ENCODE measurements at regions not wholly inside any gene's neighbourhood (a gene's known extent, or its start where the extent isn't known, plus 50 kb on each side); places are given as distances from the start of the nearest gene placed in this dataset.

DNA sequence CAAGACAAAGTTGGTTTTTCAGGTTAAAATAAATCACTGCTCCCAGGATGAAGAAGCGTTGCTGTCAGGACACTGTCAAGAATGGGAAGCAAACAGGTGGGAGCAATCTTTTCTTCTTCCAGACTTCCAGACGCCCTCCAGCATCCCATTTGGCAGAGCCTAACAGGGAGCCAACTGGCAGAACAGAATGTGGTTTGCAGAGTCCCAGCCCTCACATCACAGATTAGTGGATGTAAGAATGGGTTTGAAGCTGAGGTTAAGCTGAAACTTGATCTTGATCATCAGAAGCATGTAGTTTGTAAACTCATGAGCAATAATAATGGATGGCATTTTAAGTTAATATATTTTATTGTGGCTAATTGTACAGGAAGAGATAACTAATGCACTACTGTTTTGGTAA is 636.4 kb downstream of the SLC6A15 start:
- H3K27me3 Mint-ChIP-seq (ENCODE audit: insufficient read depth): no peaks in the 10 kb centered on the region
- peaks cover 3% of the 10 kb centered on the region for H3K9me3 Mint-ChIP-seq
- no peak for DNase-seq (ENCODE audit: low spot score)
- H3K4me3 Mint-ChIP-seq: no peak overlapping the region
- H3K36me3 Mint-ChIP-seq (ENCODE audit: low read depth): no peaks in the 10 kb centered on the region
- H3K27ac Mint-ChIP-seq: no peak overlapping the region
- intact Hi-C loops (cut with micrococcal nuclease): no loop called here
- H3K4me1 Mint-ChIP-seq (ENCODE audit: low read depth): no peaks in the 10 kb centered on the region

DNA sequence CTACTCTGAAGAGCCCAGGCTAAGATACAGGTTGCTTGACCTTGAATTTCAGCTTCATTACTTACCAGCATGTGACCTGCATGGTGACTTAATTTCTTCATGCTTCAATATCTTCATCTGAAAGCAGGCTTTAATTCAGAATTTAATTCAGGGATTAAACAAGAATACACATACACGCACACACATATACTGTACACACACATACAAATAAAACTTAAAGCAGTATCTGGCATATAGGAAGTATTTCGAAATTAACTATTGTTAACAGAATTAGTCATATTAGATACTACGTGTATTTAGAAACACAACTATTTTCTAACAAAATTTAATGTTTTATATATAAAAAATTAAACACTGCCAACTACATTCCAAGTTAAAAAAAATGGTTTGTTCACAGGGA is 640.3 kb downstream of the SLC6A15 start:
- no peak for DNase-seq (ENCODE audit: low spot score)
- no peak overlapping the region for H3K4me3 Mint-ChIP-seq
- H3K36me3 Mint-ChIP-seq (ENCODE audit: low read depth): no peaks in the 10 kb centered on the region
- H3K27ac Mint-ChIP-seq: no peak overlapping the region
- no peaks in the 10 kb centered on the region for H3K4me1 Mint-ChIP-seq (ENCODE audit: low read depth)
- H3K27me3 Mint-ChIP-seq (ENCODE audit: insufficient read depth): no peaks in the 10 kb centered on the region
- no peaks in the 10 kb centered on the region for H3K9me3 Mint-ChIP-seq
- intact Hi-C loops (cut with micrococcal nuclease): no loop called here

- Mint-ChIP-seq H3K27ac (no peak overlapping the region), H3K4me3 (no peak overlapping the region), H3K27me3 (ENCODE audit: insufficient read depth) (no peaks in the 10 kb centered on the region), H3K36me3 (ENCODE audit: low read depth) (no peaks in the 10 kb centered on the region), H3K4me1 (ENCODE audit: low read depth) (no peaks in the 10 kb centered on the region), H3K9me3 (no peaks in the 10 kb centered on the region)
- DNase-seq (ENCODE audit: low spot score): no peak
- intact Hi-C loops (cut with micrococcal nuclease): no loop called here
Measured at GRCh38 chr12:84270470-84271140, 642.0 kb downstream of the SLC6A15 start.

- no peak overlapping the region for H3K4me3 Mint-ChIP-seq
- H3K9me3 Mint-ChIP-seq: no peaks in the 10 kb centered on the region
- no peaks in the 10 kb centered on the region for H3K36me3 Mint-ChIP-seq (ENCODE audit: low read depth)
- no peak overlapping the region for H3K27ac Mint-ChIP-seq
- H3K4me1 Mint-ChIP-seq (ENCODE audit: low read depth): no peaks in the 10 kb centered on the region
- H3K27me3 Mint-ChIP-seq (ENCODE audit: insufficient read depth): no peaks in the 10 kb centered on the region
- no peak for DNase-seq (ENCODE audit: low spot score)
- intact Hi-C loops (cut with micrococcal nuclease): no loop called here
Measured at GRCh38 chr12:84247931-84248330, 664.7 kb downstream of the SLC6A15 start.

DNA sequence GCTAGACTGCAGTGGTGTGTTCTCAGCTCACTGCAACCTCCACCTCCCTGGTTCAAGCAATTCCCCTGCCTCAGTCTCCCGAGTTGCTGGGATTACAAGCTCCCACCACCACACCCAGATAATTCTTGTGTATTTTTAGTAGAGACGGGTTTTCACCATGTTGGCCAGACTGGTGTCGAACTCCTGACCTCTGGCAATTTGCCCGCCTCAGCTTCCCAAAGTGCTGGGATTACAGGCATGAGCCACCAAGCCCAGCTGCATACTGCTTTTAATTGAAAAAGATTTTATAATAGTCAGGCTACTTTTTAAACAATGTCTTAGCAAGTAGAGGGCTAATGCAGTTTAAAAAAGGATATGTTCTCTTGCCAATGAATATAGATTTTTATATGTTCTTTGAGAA is 668.9 kb downstream of the SLC6A15 start:
- intact Hi-C loops (cut with micrococcal nuclease): no loop called here
- H3K27me3 Mint-ChIP-seq (ENCODE audit: insufficient read depth): no peaks in the 10 kb centered on the region
- DNase-seq (ENCODE audit: low spot score): no peak
- H3K9me3 Mint-ChIP-seq: no peaks in the 10 kb centered on the region
- no peaks in the 10 kb centered on the region for H3K36me3 Mint-ChIP-seq (ENCODE audit: low read depth)
- no peaks in the 10 kb centered on the region for H3K4me1 Mint-ChIP-seq (ENCODE audit: low read depth)
- H3K4me3 Mint-ChIP-seq: no peak overlapping the region
- H3K27ac Mint-ChIP-seq: no peak overlapping the region

GRCh38 chr12:84222841-84223240 is 689.8 kb downstream of the SLC6A15 start:
- no peaks in the 10 kb centered on the region for H3K36me3 Mint-ChIP-seq (ENCODE audit: low read depth)
- no peaks in the 10 kb centered on the region for H3K4me1 Mint-ChIP-seq (ENCODE audit: low read depth)
- H3K4me3 Mint-ChIP-seq: no peak overlapping the region
- intact Hi-C loops (cut with micrococcal nuclease): no loop called here
- H3K9me3 Mint-ChIP-seq: no peaks in the 10 kb centered on the region
- DNase-seq (ENCODE audit: low spot score): no peak
- H3K27ac Mint-ChIP-seq: no peak overlapping the region
- H3K27me3 Mint-ChIP-seq (ENCODE audit: insufficient read depth): no peaks in the 10 kb centered on the region

DNA sequence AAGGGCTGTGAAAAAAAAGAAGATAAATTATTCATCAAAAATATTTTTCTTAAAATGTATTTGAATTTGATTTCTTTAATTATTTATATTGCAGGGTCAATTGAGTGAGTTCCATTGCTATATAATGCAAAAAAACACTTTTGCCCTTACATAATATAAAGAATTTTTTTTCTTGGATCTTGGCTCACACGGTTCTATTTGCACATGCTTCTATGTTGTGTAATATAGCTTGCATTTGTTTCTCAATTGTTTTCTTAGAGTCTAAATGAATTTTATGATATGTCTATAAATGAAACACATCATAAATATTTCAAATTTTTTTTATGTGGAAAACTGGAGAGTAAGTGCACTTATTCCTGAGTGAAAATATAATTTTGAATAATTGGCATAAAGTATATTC is 694.2 kb downstream of the SLC6A15 start:
- no peaks in the 10 kb centered on the region for H3K4me1 Mint-ChIP-seq (ENCODE audit: low read depth)
- intact Hi-C loops (cut with micrococcal nuclease): no loop called here
- H3K27ac Mint-ChIP-seq: no peak overlapping the region
- H3K27me3 Mint-ChIP-seq (ENCODE audit: insufficient read depth): no peaks in the 10 kb centered on the region
- DNase-seq (ENCODE audit: low spot score): no peak
- no peak overlapping the region for H3K4me3 Mint-ChIP-seq
- H3K36me3 Mint-ChIP-seq (ENCODE audit: low read depth): no peaks in the 10 kb centered on the region
- no peaks in the 10 kb centered on the region for H3K9me3 Mint-ChIP-seq

- no peak overlapping the region for H3K27ac Mint-ChIP-seq
- DNase-seq (ENCODE audit: low spot score): no peak
- intact Hi-C loops (cut with micrococcal nuclease): no loop called here
- H3K4me3 Mint-ChIP-seq: no peak overlapping the region
- peaks cover 14% of the 10 kb centered on the region for H3K9me3 Mint-ChIP-seq
- H3K36me3 Mint-ChIP-seq (ENCODE audit: low read depth): no peaks in the 10 kb centered on the region
- H3K27me3 Mint-ChIP-seq (ENCODE audit: insufficient read depth): no peaks in the 10 kb centered on the region
- H3K4me1 Mint-ChIP-seq (ENCODE audit: low read depth): no peaks in the 10 kb centered on the region
Measured at GRCh38 chr12:84201976-84202375, 710.6 kb downstream of the SLC6A15 start.

DNA sequence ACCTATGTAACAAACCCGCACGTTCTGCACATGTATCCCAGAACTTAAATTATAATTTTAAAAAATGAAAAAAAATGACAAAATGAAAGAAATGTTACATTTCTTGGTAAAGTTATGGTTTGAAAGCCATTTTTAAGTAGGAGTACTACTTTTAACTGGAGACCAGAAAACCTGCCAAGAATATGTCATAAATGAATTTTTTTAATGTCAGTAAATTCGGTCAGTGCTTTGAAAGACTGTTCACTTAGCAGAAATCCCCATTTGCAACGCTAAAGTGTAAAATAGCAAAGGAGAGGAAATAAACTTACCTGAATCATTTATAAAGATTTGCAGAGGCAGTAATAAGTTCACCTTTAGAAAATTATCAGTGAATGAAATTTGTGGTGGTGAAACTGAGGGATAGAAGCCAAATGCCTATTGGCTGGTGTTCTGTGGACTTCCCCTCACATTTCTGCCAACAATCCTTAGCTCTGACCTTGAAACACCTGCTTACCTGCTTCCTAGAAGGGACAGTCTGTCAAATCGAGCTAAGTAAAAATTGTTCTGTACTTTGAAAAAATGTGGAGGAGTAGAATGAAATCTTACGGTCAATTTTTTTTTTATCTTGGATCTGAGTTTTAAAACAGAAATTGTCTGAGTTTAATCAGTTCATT is 714.2 kb downstream of the SLC6A15 start:
- H3K9me3 Mint-ChIP-seq: peaks cover 18% of the 10 kb centered on the region
- no peak overlapping the region for H3K27ac Mint-ChIP-seq
- intact Hi-C loops (cut with micrococcal nuclease): no loop called here
- no peak overlapping the region for H3K4me3 Mint-ChIP-seq
- H3K4me1 Mint-ChIP-seq (ENCODE audit: low read depth): no peaks in the 10 kb centered on the region
- DNase-seq (ENCODE audit: low spot score): no peak
- H3K36me3 Mint-ChIP-seq (ENCODE audit: low read depth): no peaks in the 10 kb centered on the region
- H3K27me3 Mint-ChIP-seq (ENCODE audit: insufficient read depth): no peaks in the 10 kb centered on the region

DNA sequence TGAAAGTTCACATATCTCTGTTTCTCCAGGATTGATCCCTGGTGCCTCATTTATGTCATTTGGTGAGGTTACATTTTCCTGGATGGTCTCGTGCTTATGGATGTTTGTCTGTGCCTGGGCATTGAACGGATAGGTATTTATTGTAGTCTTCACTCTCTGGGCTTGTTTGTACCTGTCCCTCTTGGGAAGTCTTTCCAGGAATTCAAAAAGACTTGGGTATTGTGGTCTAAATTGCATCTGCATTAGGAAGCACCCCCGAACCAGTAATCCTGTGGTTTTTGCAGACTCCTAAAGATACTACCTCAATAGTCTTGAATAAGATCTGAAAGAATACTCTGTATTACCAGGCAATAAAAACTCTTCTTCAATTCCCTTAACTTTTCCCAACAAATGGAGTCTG is 720.8 kb downstream of the SLC6A15 start:
- Mint-ChIP-seq H3K4me3 (no peak overlapping the region), H3K9me3 (peaks cover 10% of the 10 kb centered on the region), H3K27me3 (ENCODE audit: insufficient read depth) (no peaks in the 10 kb centered on the region), H3K27ac (no peak overlapping the region), H3K4me1 (ENCODE audit: low read depth) (no peaks in the 10 kb centered on the region), H3K36me3 (ENCODE audit: low read depth) (no peaks in the 10 kb centered on the region)
- intact Hi-C loops (cut with micrococcal nuclease): no loop called here
- no peak for DNase-seq (ENCODE audit: low spot score)

GRCh38 chr12:84186433-84186832 is 726.2 kb downstream of the SLC6A15 start:
- Mint-ChIP-seq H3K4me3 (no peak overlapping the region), H3K9me3 (no peaks in the 10 kb centered on the region), H3K27ac (no peak overlapping the region), H3K4me1 (ENCODE audit: low read depth) (no peaks in the 10 kb centered on the region), H3K27me3 (ENCODE audit: insufficient read depth) (no peaks in the 10 kb centered on the region), H3K36me3 (ENCODE audit: low read depth) (no peaks in the 10 kb centered on the region)
- no peak for DNase-seq (ENCODE audit: low spot score)
- intact Hi-C loops (cut with micrococcal nuclease): no loop called here

GRCh38 chr12:84183576-84183975 is 729.0 kb downstream of the SLC6A15 start:
- no peaks in the 10 kb centered on the region for H3K4me1 Mint-ChIP-seq (ENCODE audit: low read depth)

DNA sequence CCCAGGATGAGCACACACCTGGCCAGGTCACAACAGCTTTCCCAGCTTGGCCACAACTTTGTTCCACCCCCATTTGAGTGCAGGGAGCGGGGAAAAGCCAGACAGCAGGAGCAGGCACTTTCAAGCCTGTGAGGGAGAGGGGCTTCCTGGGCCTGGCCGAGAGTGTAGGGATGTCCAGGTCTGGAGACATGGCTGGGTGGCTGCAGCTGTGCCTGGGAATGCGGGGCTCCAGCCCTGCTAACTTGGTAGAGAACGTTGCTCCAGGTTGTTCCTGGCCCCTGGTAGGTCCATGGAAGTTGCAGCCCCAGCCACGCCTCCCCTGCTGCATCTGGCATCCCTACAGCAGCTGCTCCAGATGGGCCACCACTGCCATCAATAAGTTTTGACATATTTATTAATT is 738.5 kb downstream of the SLC6A15 start:
- DNase-seq (ENCODE audit: low spot score): no peak
- Mint-ChIP-seq H3K9me3 (peaks cover 4% of the 10 kb centered on the region), H3K27ac (no peak overlapping the region), H3K36me3 (ENCODE audit: low read depth) (no peaks in the 10 kb centered on the region), H3K4me3 (no peak overlapping the region), H3K4me1 (ENCODE audit: low read depth) (no peaks in the 10 kb centered on the region), H3K27me3 (ENCODE audit: insufficient read depth) (no peaks in the 10 kb centered on the region)
- intact Hi-C loops (cut with micrococcal nuclease): no loop called here

More at GRCh38 chr12:84183576-84183975, 729.0 kb downstream of the SLC6A15 start:
- Mint-ChIP-seq H3K4me3 (no peak overlapping the region), H3K27ac (no peak overlapping the region), H3K36me3 (ENCODE audit: low read depth) (no peaks in the 10 kb centered on the region), H3K27me3 (ENCODE audit: insufficient read depth) (no peaks in the 10 kb centered on the region), H3K9me3 (no peaks in the 10 kb centered on the region)
- DNase-seq (ENCODE audit: low spot score): no peak
- intact Hi-C loops (cut with micrococcal nuclease): no loop called here

All from activated T-helper 1 cell treated with anti-CD3 and anti-CD28 coated beads, Interleukin-12 subunit alpha, Interleukin-12 subunit beta, Interleukin-2, Interleukin-4 antibody, amounts not matched to agents 30 ng/mL and 10 ng/mL and 1 ng/mL, durations not matched to agents 14 hours and 24 hours and 36 hours (primary cell).